H1 (cell line): ENCODE measurements at regions not wholly inside any gene's neighbourhood (a gene's known extent, or its start where the extent isn't known, plus 50 kb on each side); places are given as distances from the start of the nearest gene placed in this dataset.

Experiments used
- CTCF ChIA-PET: fragments of 300-600 bp; sonication (Branson Sonifier 250); formaldehyde crosslinking; loops from one replicate; lab custom pipeline; 2021; ENCODE audit not compliant: partially characterized antibody; lab: Charles Lee
- POLR2A ChIA-PET: fragments of 300-600 bp; sonication (Branson Sonifier 250); formaldehyde crosslinking; loops from one replicate; lab custom pipeline; 2021; ENCODE audit warnings: inconsistent platforms; ENCODE audit not compliant: partially characterized antibody; lab: Charles Lee
- DNase-seq, 2 experiments: peaks; one replicate each; pipeline versions ENCODE4 v3.0.0 to v3.0.0-alpha.2; 2010 to 2022; ENCODE audit warnings: low spot score in 2 of 2, low read depth in 1 of 2, mixed read lengths in 1 of 2
- FAIRE-seq: peaks from 2 replicates; lab custom pipeline; 2011; peaks lifted over from hg19 to GRCh38; lab: Jason Lieb, UNC
- H2AFZ ChIP-seq: 2 replicates; pipeline ENCODE4 v1.8.1; 2012; ENCODE audit warnings: low read length, inconsistent platforms
- H2AK5ac ChIP-seq: 2 replicates; pipeline ENCODE4 v1.6.1; 2013; ENCODE audit warnings: low read depth, low read length
- H2BK120ac ChIP-seq: replicated peaks from 2 replicates; pipeline ENCODE3; 2013; ENCODE audit warnings: low read depth, low read length, inconsistent platforms
- H2BK12ac ChIP-seq: 2 replicates; pipeline ENCODE4 v1.6.1; 2013; ENCODE audit warnings: low read depth, low read length
- H2BK15ac ChIP-seq: 2 replicates; pipeline ENCODE4 v1.6.1; 2013; ENCODE audit warnings: low read length
- H2BK20ac ChIP-seq: 2 replicates; pipeline ENCODE4 v1.6.1; 2013; ENCODE audit warnings: low read length
- H2BK5ac ChIP-seq: 2 replicates; pipeline ENCODE4 v1.6.1; 2013; ENCODE audit warnings: low read depth, low read length
- H3K14ac ChIP-seq: 2 replicates; pipeline ENCODE4 v1.6.1; 2013; ENCODE audit warnings: inconsistent platforms; ENCODE audit not compliant: insufficient read length
- H3K18ac ChIP-seq: 2 replicates; pipeline ENCODE4 v1.6.1; 2013; ENCODE audit warnings: low read length; ENCODE audit errors: extremely low read depth
- H3K23ac ChIP-seq: 2 replicates; pipeline ENCODE4 v1.6.1; 2013; ENCODE audit warnings: inconsistent platforms; ENCODE audit not compliant: insufficient read length
- H3K23me2 ChIP-seq: 2 replicates; pipeline ENCODE4 v1.6.1; 2013; ENCODE audit warnings: low read depth, low read length
- H3K27ac ChIP-seq: 2 replicates; pipeline ENCODE4 v1.6.1; 2011; ENCODE audit warnings: low read depth, low read length, inconsistent platforms
- H3K27me3 ChIP-seq, 4 experiments: replicated peaks in 1 of 4; 1 replicate in 1 of 4; 2 replicates in 3 of 4; pipeline versions ENCODE4 v1.6.1 to v1.8.1; 2011 to 2013; ENCODE audit warnings: low read length in 3 of 4, mild to moderate bottlenecking in 3 of 4, inconsistent platforms in 2 of 4, mixed read lengths in 2 of 4, moderate library complexity in 1 of 4; ENCODE audit not compliant: control insufficient read depth in 3 of 4, insufficient read depth in 3 of 4; ENCODE audit errors: extremely low read depth in 1 of 4
- H3K36me3 ChIP-seq, 4 experiments: 2 replicates each; pipeline versions ENCODE4 v1.6.1 to v1.8.1; 2011 to 2013; ENCODE audit warnings: mild to moderate bottlenecking in 4 of 4, low read length in 3 of 4, moderate library complexity in 2 of 4, control low read depth in 1 of 4, inconsistent platforms in 1 of 4; ENCODE audit not compliant: insufficient read depth in 4 of 4, control insufficient read depth in 2 of 4
- H3K4ac ChIP-seq: replicated peaks from 2 replicates; pipeline ENCODE3; 2013; ENCODE audit warnings: low read length, low read depth, mixed read lengths, inconsistent platforms; ENCODE audit not compliant: insufficient read length
- H3K4me1 ChIP-seq, 4 experiments: replicated peaks in 1 of 4; 1 replicate in 1 of 4; 2 replicates in 3 of 4; pipeline versions ENCODE4 v1.6.1 to v1.8.1; 2011 to 2013; ENCODE audit warnings: low read length in 3 of 4, inconsistent platforms in 2 of 4, mixed read lengths in 1 of 4; ENCODE audit not compliant: insufficient read depth in 4 of 4, control insufficient read depth in 3 of 4
- H3K4me2 ChIP-seq, 2 experiments: 2 replicates each; pipeline versions ENCODE4 v1.6.1 to v1.8.1; 2011 to 2013; ENCODE audit warnings: low read depth in 2 of 2, low read length in 2 of 2, control low read depth in 1 of 2, inconsistent platforms in 1 of 2, mild to moderate bottlenecking in 1 of 2; ENCODE audit not compliant: insufficient read depth in 1 of 2
- H3K4me3 ChIP-seq, 4 experiments: fragments of 200-600, 300-600 bp in 1 of 4; sonication (generic), shearing (Covaris generic), sonication (Bioruptor Twin) in 1 of 4; 2 replicates each; pipeline versions ENCODE4 v1.5.1 to v1.8.1; 2011 to 2016; ENCODE audit warnings: low read length in 4 of 4, low read depth in 3 of 4, control low read depth in 2 of 4, inconsistent platforms in 2 of 4, mild to moderate bottlenecking in 2 of 4, mixed read lengths in 1 of 4, moderate library complexity in 1 of 4; ENCODE audit not compliant: insufficient read depth in 2 of 4; ENCODE audit errors: extremely low read depth in 1 of 4
- H3K56ac ChIP-seq: replicated peaks from 2 replicates; pipeline ENCODE3; 2013; ENCODE audit warnings: low read depth, mild to moderate bottlenecking, mixed read lengths, low read length, inconsistent platforms; ENCODE audit not compliant: insufficient read length
- H3K79me1 ChIP-seq: 2 replicates; pipeline ENCODE4 v1.6.1; 2013; ENCODE audit warnings: low read depth, low read length, control low read depth
- H3K79me2 ChIP-seq, 2 experiments: 2 replicates each; pipeline versions ENCODE4 v1.6.1 to v1.8.1; 2012 to 2013; ENCODE audit warnings: low read length in 2 of 2, mild to moderate bottlenecking in 2 of 2, inconsistent platforms in 1 of 2; ENCODE audit not compliant: insufficient read depth in 2 of 2, control insufficient read depth in 1 of 2
- H3K9ac ChIP-seq, 4 experiments: replicated peaks in 1 of 4; 1 replicate in 1 of 4; 2 replicates in 3 of 4; pipeline versions ENCODE4 v1.6.1 to v1.8.1; 2011 to 2013; ENCODE audit warnings: low read depth in 3 of 4, low read length in 3 of 4, control low read depth in 2 of 4, mild to moderate bottlenecking in 2 of 4, moderate library complexity in 2 of 4, inconsistent platforms in 1 of 4; ENCODE audit errors: extremely low read depth in 1 of 4
- H3K9me3 ChIP-seq, 2 experiments: 2 replicates each; pipeline versions ENCODE4 v1.6.1 to v1.8.1; 2012 to 2013; ENCODE audit warnings: mild to moderate bottlenecking in 2 of 2, moderate library complexity in 2 of 2, control low read depth in 1 of 2, inconsistent platforms in 1 of 2, low read depth in 1 of 2, low read length in 1 of 2, mixed read lengths in 1 of 2; ENCODE audit not compliant: insufficient read depth in 2 of 2
- H4K20me1 ChIP-seq, 2 experiments: replicated peaks in 1 of 2; 2 replicates each; pipeline versions ENCODE3 to v1.8.1; 2011 to 2013; ENCODE audit warnings: inconsistent platforms in 2 of 2, low read length in 2 of 2, mild to moderate bottlenecking in 1 of 2; ENCODE audit not compliant: insufficient read depth in 2 of 2, control insufficient read depth in 1 of 2
- H4K5ac ChIP-seq: 2 replicates; pipeline ENCODE4 v1.6.1; 2013; ENCODE audit warnings: low read length, low read depth, mixed read lengths, inconsistent platforms; ENCODE audit not compliant: insufficient read length
- H4K8ac ChIP-seq: 2 replicates; pipeline ENCODE4 v1.8.0; 2013; ENCODE audit warnings: mild to moderate bottlenecking, moderate library complexity, low read length, inconsistent platforms; ENCODE audit not compliant: insufficient read depth; ENCODE audit errors: extremely low read depth
- H4K91ac ChIP-seq: replicated peaks from 2 replicates; pipeline ENCODE3; 2013; ENCODE audit warnings: low read length, mixed read lengths, inconsistent platforms; ENCODE audit not compliant: insufficient read length
- EP300 ChIP-seq, 2 experiments: IDR thresholded peaks; 1 replicate in 1 of 2; 2 replicates in 1 of 2; pipeline ENCODE4 v1.6.1; 2011 to 2012; ENCODE audit warnings: low read depth in 2 of 2, low read length in 2 of 2, mild to moderate bottlenecking in 2 of 2, borderline replicate concordance in 1 of 2, inconsistent platforms in 1 of 2, moderate library complexity in 1 of 2
- JUN ChIP-seq: IDR thresholded peaks from 2 replicates; pipeline ENCODE4 v1.6.1; 2011; ENCODE audit warnings: low read depth, mild to moderate bottlenecking, improper control_type of control experiment, low read length
- PHF8 ChIP-seq: fragments of 200-600 bp; sonication (generic); conservative IDR thresholded peaks from 2 replicates; pipeline ENCODE4 v1.7.1; 2012; ENCODE audit warnings: low read depth, mild to moderate bottlenecking, inconsistent platforms, low read length, moderate library complexity
- POLR2AphosphoS5 ChIP-seq: IDR thresholded peaks from 2 replicates; pipeline ENCODE4 v1.6.1; 2011; ENCODE audit warnings: low read depth, low read length
- SIN3A ChIP-seq, 2 experiments: IDR thresholded peaks in 1 of 2; conservative IDR thresholded peaks in 1 of 2; 2 replicates each; pipeline ENCODE4 v1.6.1; 2011 to 2012; ENCODE audit warnings: low read length in 2 of 2, improper control_type of control experiment in 1 of 2, low read depth in 1 of 2, mild to moderate bottlenecking in 1 of 2
- SIRT6 ChIP-seq: IDR thresholded peaks from one replicate; pipeline ENCODE4 v1.7.1; 2012; ENCODE audit warnings: low read length, inconsistent platforms
- WGBS, 2 experiments: shearing (Covaris generic) in 1 of 2; methylation state at CpG; one replicate each; pipeline versions ENCODE4 v1.1.6 to v1.1.7; 2013 to 2015; ENCODE audit warnings: low lambda C conversion rate in 2 of 2, mixed read lengths in 2 of 2, inconsistent platforms in 1 of 2, low coverage in 1 of 2, missing lambda C conversion rate in 1 of 2; ENCODE audit not compliant: insufficient replicate concordance in 2 of 2, insufficient coverage in 1 of 2, insufficient read length in 1 of 2; ENCODE audit errors: extremely low coverage in 1 of 2, missing lambda C conversion rate in 1 of 2; 5-methylcytosine and 5-hydroxymethylcytosine counted together
- TF ChIP-seq, protein P1 (sequence below): IDR thresholded peaks from 2 replicates; pipeline ENCODE4 v1.6.1; 2012; ENCODE audit warnings: inconsistent platforms
- TF ChIP-seq, protein P2 (sequence below): IDR thresholded peaks from 2 replicates; pipeline ENCODE4 v1.6.1; 2011; ENCODE audit warnings: low read depth, mild to moderate bottlenecking, low read length; ENCODE audit not compliant: insufficient read depth
- TF ChIP-seq, protein P3 (sequence below), 3 experiments: IDR thresholded peaks; 1 replicate in 2 of 3; 2 replicates in 1 of 3; pipeline versions ENCODE4 v1.5.1 to v1.6.1; 2011; ENCODE audit warnings: low read length in 3 of 3, mild to moderate bottlenecking in 3 of 3, inconsistent platforms in 2 of 3, low read depth in 1 of 3, moderate library complexity in 1 of 3; ENCODE audit not compliant: insufficient read depth in 1 of 3; ENCODE audit errors: control extremely low read depth in 1 of 3
- TF ChIP-seq, protein P4 (sequence below): IDR thresholded peaks from 2 replicates; pipeline ENCODE4 v1.6.1; 2012; ENCODE audit warnings: inconsistent platforms

DNA sequence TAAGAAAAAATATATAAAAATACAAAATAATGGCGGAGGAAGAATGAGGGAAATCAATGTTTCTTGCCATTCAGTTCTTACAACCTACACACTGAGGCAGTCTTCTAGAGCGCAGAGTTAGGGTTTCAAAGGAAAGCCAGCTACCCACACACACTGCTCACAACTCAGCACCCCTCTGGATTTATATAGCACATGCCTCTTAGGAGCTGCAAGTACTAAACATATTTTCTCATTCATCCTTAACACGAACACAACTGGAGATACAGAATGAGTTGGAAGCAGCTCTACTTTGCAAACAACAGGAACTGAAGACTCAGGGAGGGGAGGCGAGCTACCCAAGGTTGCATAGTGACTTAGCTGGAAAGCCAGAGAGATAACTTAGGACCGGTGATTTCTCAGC, 293.8 kb downstream of the CTTN start:
- DNase-seq (no peak), FAIRE-seq (no peak)
- H3K4me3 ChIP-seq = no peak overlapping the region
- no peak overlapping the region for H3K9ac ChIP-seq
- H3K56ac ChIP-seq = no peak overlapping the region
- H3K4me2 ChIP-seq = no peak overlapping the region
- no peak overlapping the region for H4K91ac ChIP-seq
- WGBS, 2 experiments = 95% methylated on average over 5 of the region's 5 CpGs; no CpG with 5 or more reads in 1 of the 2 experiments
- H3K23ac ChIP-seq = no peak overlapping the region
- no peak overlapping the region for H2BK120ac ChIP-seq
- no peak overlapping the region for H2AFZ ChIP-seq
- peaks cover 1 to 7% (median 4%) of the 10 kb centered on the region in 4 experiments; a peak in 6 of 7 replicates for H3K4me1 ChIP-seq
- no peak overlapping the region for H3K14ac ChIP-seq
- H3K36me3 ChIP-seq = no peaks in the 10 kb centered on the region
- no peak overlapping the region for H4K8ac ChIP-seq
- H3K27ac ChIP-seq = no peak overlapping the region
- ChIA-PET POLR2A (no interaction called here), CTCF (interaction anchor here (0.7 to 0.9 kb wide), 2 partner anchors 20 to 64 kb away, joined by 3 read pairs; no protein-coding TSS in a partner anchor)
- H3K79me2 ChIP-seq = no peaks in the 10 kb centered on the region
- H3K79me1 ChIP-seq = no peaks in the 10 kb centered on the region; the same call in 1 of the 2 replicates
- no peak overlapping the region for H2BK12ac ChIP-seq
- no peak overlapping the region for H4K5ac ChIP-seq
- TF ChIP-seq, protein P1, sequence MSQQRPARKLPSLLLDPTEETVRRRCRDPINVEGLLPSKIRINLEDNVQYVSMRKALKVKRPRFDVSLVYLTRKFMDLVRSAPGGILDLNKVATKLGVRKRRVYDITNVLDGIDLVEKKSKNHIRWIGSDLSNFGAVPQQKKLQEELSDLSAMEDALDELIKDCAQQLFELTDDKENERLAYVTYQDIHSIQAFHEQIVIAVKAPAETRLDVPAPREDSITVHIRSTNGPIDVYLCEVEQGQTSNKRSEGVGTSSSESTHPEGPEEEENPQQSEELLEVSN = no peak
- TF ChIP-seq, protein P2, sequence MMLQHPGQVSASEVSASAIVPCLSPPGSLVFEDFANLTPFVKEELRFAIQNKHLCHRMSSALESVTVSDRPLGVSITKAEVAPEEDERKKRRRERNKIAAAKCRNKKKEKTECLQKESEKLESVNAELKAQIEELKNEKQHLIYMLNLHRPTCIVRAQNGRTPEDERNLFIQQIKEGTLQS = no peak
- TF ChIP-seq SIN3A (conservative IDR thresholded peaks at IDR 0.05 in 1 of 2, IDR thresholded peaks at IDR 0.05 in 1 of 2; ENCODE audit: low read depth in 1 of 2, low read length in 2 of 2) (no peak), PHF8 (no peak), EP300 (IDR thresholded peaks at IDR 0.05; ENCODE audit: borderline replicate concordance in 1 of 2, low read depth in 2 of 2, low read length in 2 of 2) (no peak), POLR2AphosphoS5 (no peak), JUN (no peak), SIRT6 (no peak)
- TF ChIP-seq, protein P3, sequence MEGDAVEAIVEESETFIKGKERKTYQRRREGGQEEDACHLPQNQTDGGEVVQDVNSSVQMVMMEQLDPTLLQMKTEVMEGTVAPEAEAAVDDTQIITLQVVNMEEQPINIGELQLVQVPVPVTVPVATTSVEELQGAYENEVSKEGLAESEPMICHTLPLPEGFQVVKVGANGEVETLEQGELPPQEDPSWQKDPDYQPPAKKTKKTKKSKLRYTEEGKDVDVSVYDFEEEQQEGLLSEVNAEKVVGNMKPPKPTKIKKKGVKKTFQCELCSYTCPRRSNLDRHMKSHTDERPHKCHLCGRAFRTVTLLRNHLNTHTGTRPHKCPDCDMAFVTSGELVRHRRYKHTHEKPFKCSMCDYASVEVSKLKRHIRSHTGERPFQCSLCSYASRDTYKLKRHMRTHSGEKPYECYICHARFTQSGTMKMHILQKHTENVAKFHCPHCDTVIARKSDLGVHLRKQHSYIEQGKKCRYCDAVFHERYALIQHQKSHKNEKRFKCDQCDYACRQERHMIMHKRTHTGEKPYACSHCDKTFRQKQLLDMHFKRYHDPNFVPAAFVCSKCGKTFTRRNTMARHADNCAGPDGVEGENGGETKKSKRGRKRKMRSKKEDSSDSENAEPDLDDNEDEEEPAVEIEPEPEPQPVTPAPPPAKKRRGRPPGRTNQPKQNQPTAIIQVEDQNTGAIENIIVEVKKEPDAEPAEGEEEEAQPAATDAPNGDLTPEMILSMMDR (IDR thresholded peaks at IDR 0.05; ENCODE audit: control extremely low read depth in 1 of 3, insufficient read depth in 1 of 3, low read depth in 1 of 3, low read length in 3 of 3) = no peak
- TF ChIP-seq, protein P4, sequence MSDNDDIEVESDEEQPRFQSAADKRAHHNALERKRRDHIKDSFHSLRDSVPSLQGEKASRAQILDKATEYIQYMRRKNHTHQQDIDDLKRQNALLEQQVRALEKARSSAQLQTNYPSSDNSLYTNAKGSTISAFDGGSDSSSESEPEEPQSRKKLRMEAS = no peak
- H2BK5ac ChIP-seq = no peak overlapping the region
- H2BK15ac ChIP-seq = no peak overlapping the region
- no peaks in the 10 kb centered on the region for H3K9me3 ChIP-seq
- H4K20me1 ChIP-seq = no peaks in the 10 kb centered on the region
- no peak overlapping the region for H3K18ac ChIP-seq
- H2BK20ac ChIP-seq = no peak overlapping the region
- no peaks in the 10 kb centered on the region for H3K27me3 ChIP-seq
- no peak overlapping the region for H2AK5ac ChIP-seq
- H3K23me2 ChIP-seq = peaks cover 2% of the 10 kb centered on the region; the same call in 1 of the 2 replicates
- H3K4ac ChIP-seq = no peak overlapping the region
